ENCODE measurements at regions not wholly inside any gene's neighbourhood (a gene's known extent, or its start where the extent isn't known, plus 50 kb on each side); places are given as distances from the start of the nearest gene placed in this dataset.

- no peak for DNase-seq
Observed at GRCh38 chr2:51120754-51121280, 88.9 kb upstream of the NRXN1 start.

GRCh38 chr2:51111532-51111931 is 79.6 kb upstream of the NRXN1 start:
- DNase-seq: no peak

GRCh38 chr2:51108794-51109193 is 76.9 kb upstream of the NRXN1 start:
- DNase-seq: no peak

GRCh38 chr2:51107841-51108240 is 75.9 kb upstream of the NRXN1 start:
- DNase-seq: no peak

GRCh38 chr2:51105811-51106210 is 73.9 kb upstream of the NRXN1 start:
- no peak for DNase-seq

GRCh38 chr2:51103205-51103604 is 71.3 kb upstream of the NRXN1 start:
- no peak for DNase-seq

GRCh38 chr2:51093016-51093415 is 61.1 kb upstream of the NRXN1 start:
- DNase-seq: peak in 1 of 2 experiments; percentile 47

- no peak for DNase-seq
Observed at GRCh38 chr2:51085420-51086068, 53.6 kb upstream of the NRXN1 start.

- DNase-seq: no peak
Observed at GRCh38 chr2:51084750-51085149, 52.8 kb upstream of the NRXN1 start.

Measured in cerebellar nuclear complex (tissue), 1 donor.